MM.1S (cell line): ENCODE measurements at regions not wholly inside any gene's neighbourhood (a gene's known extent, or its start where the extent isn't known, plus 50 kb on each side); places are given as distances from the start of the nearest gene placed in this dataset.
"Not testable (repeated sequence)": the region's sequence is repeated elsewhere in the genome, so short reads cannot be mapped to it uniquely, and the experiment has no call there.

Source experiments
- CTCF ChIP-seq: fragments of 300-600 bp; sonication (generic); IDR thresholded peaks from 2 replicates; pipeline ENCODE4 v1.5.1; 2016; ENCODE audit warnings: antibody characterized with exemption, low read length, mixed read lengths
- EZH2phosphoT487 ChIP-seq: fragments of 300-600 bp; sonication (generic); IDR thresholded peaks from 2 replicates; pipeline ENCODE4 v1.6.1; 2018; ENCODE audit warnings: antibody characterized with exemption, low read length

- not testable (repeated sequence) for TF ChIP-seq CTCF, EZH2phosphoT487
Measured at GRCh38 chr10:21121822-21122221, 224.7 kb upstream of the NEBL start.
